IMR-90 (cell line): ENCODE measurements at regions not wholly inside any gene's neighbourhood (a gene's known extent, or its start where the extent isn't known, plus 50 kb on each side); places are given as distances from the start of the nearest gene placed in this dataset.
A peak's percentile ranks its signal among the peaks of the same experiment; 100 is the strongest.

Experiments used
- ATAC-seq: fragments of 200-7000 bp; cut with Tn5 transposase; 2 replicates; pipeline ENCODE4 v1.9.1; 2020; ENCODE audit warnings: low read depth, mild to moderate bottlenecking, moderate library complexity
- BruUV-seq: library from RNA; stranded (reverse); fragments of 400-500 nt; replicated peaks from 2 replicates; lab custom pipeline; 2021; lab: Mats Ljungman, UMichigan
- CTCF ChIA-PET: fragments of 300-600 bp; formaldehyde crosslinking; extraction: SDS; loops from one replicate; lab custom pipeline; 2021; ENCODE audit warnings: antibody characterized with exemption; lab: Yijun Ruan, JAX
- POLR2A ChIA-PET: fragments of 300-600 bp; sonication (Branson Sonifier 250); formaldehyde crosslinking; loops from one replicate; lab custom pipeline; 2022; ENCODE audit warnings: antibody characterized with exemption; ENCODE audit not compliant: unreplicated experiment; lab: Charles Lee
- DNase-seq: peaks from one replicate; pipeline ENCODE4 v3.0.0; 2013
- H2AFZ ChIP-seq: replicated peaks from 2 replicates; pipeline ENCODE3; 2013; ENCODE audit warnings: low read length, mild to moderate bottlenecking; ENCODE audit not compliant: poor library complexity
- H2AK5ac ChIP-seq: 2 replicates; pipeline ENCODE4 v1.6.1; 2013; ENCODE audit warnings: low read depth, low read length, inconsistent platforms
- H2AK9ac ChIP-seq: replicated peaks from 2 replicates; pipeline ENCODE3; 2013; ENCODE audit warnings: mild to moderate bottlenecking, low read depth, low read length, moderate library complexity; ENCODE audit not compliant: poor library complexity
- H2BK120ac ChIP-seq: 2 replicates; pipeline ENCODE4 v1.6.1; 2013; ENCODE audit warnings: low read depth, low read length, inconsistent platforms
- H2BK15ac ChIP-seq: 3 replicates; pipeline ENCODE4 v1.6.1; 2013; ENCODE audit warnings: low read depth, low read length, inconsistent platforms
- H2BK20ac ChIP-seq: 2 replicates; pipeline ENCODE4 v1.6.1; 2013; ENCODE audit warnings: low read depth, mild to moderate bottlenecking, inconsistent platforms, low read length, moderate library complexity
- H2BK5ac ChIP-seq: 2 replicates; pipeline ENCODE4 v1.6.1; 2013; ENCODE audit warnings: mild to moderate bottlenecking, low read depth, low read length, inconsistent platforms; ENCODE audit not compliant: poor library complexity, severe bottlenecking
- H3K14ac ChIP-seq: replicated peaks from 2 replicates; pipeline ENCODE4 v1.6.1; 2013; ENCODE audit warnings: low read depth, low read length, inconsistent platforms
- H3K18ac ChIP-seq: 2 replicates; pipeline ENCODE4 v1.6.1; 2013; ENCODE audit warnings: low read depth, low read length, control low read depth
- H3K23ac ChIP-seq: 2 replicates; pipeline ENCODE4 v1.6.1; 2013; ENCODE audit warnings: low read depth, low read length, inconsistent platforms
- H3K27ac ChIP-seq: 2 replicates; pipeline ENCODE4 v1.5.1; 2013; ENCODE audit warnings: mild to moderate bottlenecking, control low read depth, low read length; ENCODE audit not compliant: insufficient read depth
- H3K27me3 ChIP-seq: 2 replicates; pipeline ENCODE4 v1.6.1; 2013; ENCODE audit warnings: low read length; ENCODE audit not compliant: control insufficient read depth, insufficient read depth
- H3K36me3 ChIP-seq: 2 replicates; pipeline ENCODE4 v1.6.1; 2013; ENCODE audit warnings: low read length, mixed read lengths; ENCODE audit not compliant: control insufficient read depth, insufficient read depth
- H3K4ac ChIP-seq: 2 replicates; pipeline ENCODE4 v1.6.1; 2013; ENCODE audit warnings: low read depth, low read length, inconsistent platforms
- H3K4me1 ChIP-seq: 2 replicates; pipeline ENCODE4 v1.6.1; 2013; ENCODE audit warnings: low read length, mixed read lengths; ENCODE audit not compliant: control insufficient read depth, insufficient read depth
- H3K4me2 ChIP-seq: 2 replicates; pipeline ENCODE4 v1.6.1; 2013; ENCODE audit warnings: low read depth, mild to moderate bottlenecking, control low read depth, low read length, moderate library complexity
- H3K4me3 ChIP-seq: 2 replicates; pipeline ENCODE4 v1.5.1; 2013; ENCODE audit warnings: low read depth, mild to moderate bottlenecking, control low read depth, low read length, moderate library complexity; ENCODE audit not compliant: insufficient read depth
- H3K56ac ChIP-seq: 2 replicates; pipeline ENCODE4 v1.6.1; 2013; ENCODE audit warnings: low read length, inconsistent platforms; ENCODE audit not compliant: insufficient read depth; ENCODE audit errors: extremely low read depth
- H3K79me1 ChIP-seq, 2 experiments: 2 replicates each; pipeline ENCODE4 v1.6.1; 2013; ENCODE audit warnings: low read length in 2 of 2, inconsistent platforms in 1 of 2, low read depth in 1 of 2
- H3K9ac ChIP-seq: 2 replicates; pipeline ENCODE4 v1.6.1; 2013; ENCODE audit warnings: low read depth, low read length, control low read depth
- H3K9me1 ChIP-seq: 2 replicates; pipeline ENCODE4 v1.6.1; 2013; ENCODE audit warnings: low read length, inconsistent platforms; ENCODE audit not compliant: insufficient read depth
- H3K9me3 ChIP-seq: 2 replicates; pipeline ENCODE4 v1.6.1; 2013; ENCODE audit warnings: low read length; ENCODE audit not compliant: control insufficient read depth, insufficient read depth
- H4K20me1 ChIP-seq: 2 replicates; pipeline ENCODE4 v1.6.1; 2013; ENCODE audit warnings: low read length, inconsistent platforms; ENCODE audit not compliant: insufficient read depth
- H4K5ac ChIP-seq: 2 replicates; pipeline ENCODE4 v1.6.1; 2013; ENCODE audit warnings: mild to moderate bottlenecking, low read depth, low read length, control low read depth
- H4K8ac ChIP-seq, 2 experiments: 2 replicates each; pipeline ENCODE4 v1.6.1; 2013; ENCODE audit warnings: low read depth in 2 of 2, low read length in 2 of 2, control low read depth in 1 of 2, inconsistent platforms in 1 of 2
- H4K91ac ChIP-seq: 2 replicates; pipeline ENCODE4 v1.6.1; 2013; ENCODE audit warnings: low read depth, low read length, inconsistent platforms; ENCODE audit not compliant: insufficient read depth
- CTCF ChIP-seq: conservative IDR thresholded peaks from 2 replicates; pipeline ENCODE4 v1.5.1; 2012; ENCODE audit warnings: mild to moderate bottlenecking, low read depth, low read length, improper control_type of control experiment
- MAFK ChIP-seq: IDR thresholded peaks from 2 replicates; pipeline ENCODE4 v1.6.1; 2012; ENCODE audit warnings: low read depth, low read length, improper control_type of control experiment
- MAZ ChIP-seq: IDR thresholded peaks from 2 replicates; pipeline ENCODE4 v1.6.1; 2012; ENCODE audit warnings: low read depth, mild to moderate bottlenecking, low read length, improper control_type of control experiment, moderate library complexity, borderline replicate concordance
- NFE2L2 ChIP-seq: fragments of 150-350 bp; IDR thresholded peaks from 2 replicates; pipeline ENCODE4 v1.6.1; 2016; ENCODE audit warnings: low read depth, mild to moderate bottlenecking, low read length
- RAD21 ChIP-seq: IDR thresholded peaks from 2 replicates; pipeline ENCODE4 v1.6.1; 2012; ENCODE audit warnings: low read length, improper control_type of control experiment
- RCOR1 ChIP-seq: IDR thresholded peaks from 2 replicates; pipeline ENCODE4 v1.6.1; 2012; ENCODE audit warnings: mild to moderate bottlenecking, low read length, improper control_type of control experiment; ENCODE audit not compliant: insufficient replicate concordance
- RFX5 ChIP-seq: IDR thresholded peaks from 2 replicates; pipeline ENCODE4 v1.8.0; 2012; ENCODE audit warnings: low read depth, mild to moderate bottlenecking, low read length, moderate library complexity
- WGBS, 2 experiments: methylation state at CpG; one replicate each; pipeline versions ENCODE4 v1.1.5 to v1.1.7; 2013; ENCODE audit warnings: missing lambda C conversion rate in 2 of 2; ENCODE audit not compliant: insufficient read length in 1 of 2; ENCODE audit errors: extremely low coverage in 2 of 2; 5-methylcytosine and 5-hydroxymethylcytosine counted together
- dilution Hi-C: fragments of 300-500 bp; cut with HindIII; formaldehyde crosslinking; loops from one replicate; pipeline ENCODE4 v1.14.3; 2018; ENCODE audit warnings: low sequenced_read_pairs; ENCODE audit not compliant: unreplicated experiment
- in situ Hi-C: fragments of 300-500 bp; cut with MboI; formaldehyde crosslinking; loops from 3 replicates; pipeline ENCODE4 v1.14.3; 2019; ENCODE audit warnings: low sequenced_read_pairs, inconsistent platforms, mixed read lengths
- intact Hi-C: fragments of 100-400 bp; cut with micrococcal nuclease; formaldehyde crosslinking; loops from 2 replicates; pipeline ENCODE4 v1.10.0; 2022

GRCh38 chr18:42568773-42569172, 546.7 kb downstream of the RIT2 start:
- Histone ChIP-seq H3K36me3 (no peaks in the 10 kb centered on the region), H3K79me1 (no peaks in the 10 kb centered on the region), H3K56ac (no peak overlapping the region), H3K9ac (no peak overlapping the region), H2BK15ac (no peak overlapping the region), H3K27ac (no peak overlapping the region), H4K20me1 (no peaks in the 10 kb centered on the region), H3K4ac (no peak overlapping the region), H4K5ac (no peak overlapping the region), H4K8ac (no peak overlapping the region), H3K4me3 (no peak overlapping the region), H3K4me2 (no peak overlapping the region), H2AK5ac (no peak overlapping the region), H2AFZ (no peak overlapping the region), H3K14ac (no peak overlapping the region), H3K27me3 (no peaks in the 10 kb centered on the region), H2BK5ac (no peak overlapping the region), H2BK20ac (no peak overlapping the region), H4K91ac (no peak overlapping the region), H3K9me1 (no peaks in the 10 kb centered on the region), H3K18ac (no peak overlapping the region), H3K23ac (no peak overlapping the region), H3K9me3 (no peaks in the 10 kb centered on the region; the same call in 1 of the 2 replicates), H3K4me1 (no peaks in the 10 kb centered on the region), H2AK9ac (no peak overlapping the region), H2BK120ac (no peak overlapping the region)
- dilution Hi-C loops (no loop called here), intact Hi-C loops (no loop called here), in situ Hi-C loops (no loop called here)
- DNase-seq (no peak), ATAC-seq (no peak)
- no TSS peak for BruUV-seq
- CTCF ChIA-PET = no interaction called here
- WGBS, 2 experiments = no CpG with 5 or more reads among the region's 2 CpGs
- POLR2A ChIA-PET = no interaction called here
- TF ChIP-seq RAD21 (no peak), CTCF (no peak), MAZ (no peak), NFE2L2 (no peak), MAFK (peak; percentile 92), RFX5 (no peak), RCOR1 (no peak)
